ENCODE measurements at regions not wholly inside any gene's neighbourhood (a gene's known extent, or its start where the extent isn't known, plus 50 kb on each side); places are given as distances from the start of the nearest gene placed in this dataset.

GRCh38 chrX:10893976-10894375 is 217.2 kb upstream of the HCCS start:
- Histone ChIP-seq H3F3A (ENCODE audit: insufficient read depth, low read length) (no peaks in the 10 kb centered on the region), H4K20me1 (ENCODE audit: insufficient read depth, low read length) (no peaks in the 10 kb centered on the region), H3K79me2 (ENCODE audit: insufficient read depth, low read length) (no peaks in the 10 kb centered on the region), H3K27ac (ENCODE audit: low read depth, low read length, poor library complexity, severe bottlenecking) (no peak overlapping the region), H3K4me2 (ENCODE audit: low read length) (no peak overlapping the region), H3K9me2 (ENCODE audit: low read depth, low read length) (no peaks in the 10 kb centered on the region), H3K4me3 (ENCODE audit: low read depth, low read length, poor library complexity, severe bottlenecking) (no peak overlapping the region), H3K4me1 (ENCODE audit: insufficient read depth, low read length, severe bottlenecking) (no peaks in the 10 kb centered on the region), H3K9me3 (ENCODE audit: low read length) (no peaks in the 10 kb centered on the region), H3K9ac (ENCODE audit: low read length) (no peak overlapping the region), H3K36me3 (ENCODE audit: insufficient read depth, low read length) (no peaks in the 10 kb centered on the region), H3K27me3 (ENCODE audit: insufficient read depth, low read length) (no peaks in the 10 kb centered on the region), H2AFZ (ENCODE audit: low read length) (no peak overlapping the region)
- TF ChIP-seq CTCF (IDR thresholded peaks at IDR 0.05; ENCODE audit: low read length): no peak
- TF ChIP-seq EZH2 (IDR thresholded peaks at IDR 0.05; ENCODE audit: borderline replicate concordance, low read length): no peak

- Histone ChIP-seq H3K4me2 (ENCODE audit: low read length) (no peak overlapping the region), H3K4me3 (ENCODE audit: low read depth, low read length, poor library complexity, severe bottlenecking) (no peak overlapping the region), H3K27ac (ENCODE audit: low read depth, low read length, poor library complexity, severe bottlenecking) (no peak overlapping the region), H2AFZ (ENCODE audit: low read length) (no peak overlapping the region), H3F3A (ENCODE audit: insufficient read depth, low read length) (no peaks in the 10 kb centered on the region), H3K9me2 (ENCODE audit: low read depth, low read length) (no peaks in the 10 kb centered on the region), H4K20me1 (ENCODE audit: insufficient read depth, low read length) (no peaks in the 10 kb centered on the region), H3K79me2 (ENCODE audit: insufficient read depth, low read length) (no peaks in the 10 kb centered on the region), H3K27me3 (ENCODE audit: insufficient read depth, low read length) (no peaks in the 10 kb centered on the region), H3K36me3 (ENCODE audit: insufficient read depth, low read length) (no peaks in the 10 kb centered on the region), H3K4me1 (ENCODE audit: insufficient read depth, low read length, severe bottlenecking) (no peaks in the 10 kb centered on the region), H3K9ac (ENCODE audit: low read length) (no peak overlapping the region), H3K9me3 (ENCODE audit: low read length) (no peaks in the 10 kb centered on the region)
- TF ChIP-seq EZH2 (IDR thresholded peaks at IDR 0.05; ENCODE audit: borderline replicate concordance, low read length) (no peak), CTCF (IDR thresholded peaks at IDR 0.05; ENCODE audit: low read length) (no peak)
Observed at GRCh38 chrX:10897768-10898167, 213.4 kb upstream of the HCCS start.

GRCh38 chrX:10900585-10901289 is 210.4 kb upstream of the HCCS start:
- Histone ChIP-seq H3K4me3 (ENCODE audit: low read depth, low read length, poor library complexity, severe bottlenecking) (no peak overlapping the region), H3K27me3 (ENCODE audit: insufficient read depth, low read length) (no peaks in the 10 kb centered on the region), H3F3A (ENCODE audit: insufficient read depth, low read length) (no peaks in the 10 kb centered on the region), H2AFZ (ENCODE audit: low read length) (no peak overlapping the region), H3K4me2 (ENCODE audit: low read length) (no peak overlapping the region), H3K36me3 (ENCODE audit: insufficient read depth, low read length) (no peaks in the 10 kb centered on the region), H3K79me2 (ENCODE audit: insufficient read depth, low read length) (no peaks in the 10 kb centered on the region), H3K9ac (ENCODE audit: low read length) (no peak overlapping the region), H3K4me1 (ENCODE audit: insufficient read depth, low read length, severe bottlenecking) (no peaks in the 10 kb centered on the region), H3K9me2 (ENCODE audit: low read depth, low read length) (no peaks in the 10 kb centered on the region), H4K20me1 (ENCODE audit: insufficient read depth, low read length) (no peaks in the 10 kb centered on the region), H3K27ac (ENCODE audit: low read depth, low read length, poor library complexity, severe bottlenecking) (no peak overlapping the region), H3K9me3 (ENCODE audit: low read length) (no peaks in the 10 kb centered on the region)
- TF ChIP-seq EZH2 (IDR thresholded peaks at IDR 0.05; ENCODE audit: borderline replicate concordance, low read length): no peak
- no peak for TF ChIP-seq CTCF (IDR thresholded peaks at IDR 0.05; ENCODE audit: low read length)
